Islet of Langerhans (tissue), 1 donor: ENCODE measurements at regions not wholly inside any gene's neighbourhood (a gene's known extent, or its start where the extent isn't known, plus 50 kb on each side); places are given as distances from the start of the nearest gene placed in this dataset.

Experiments used
- FAIRE-seq: peaks from one replicate; lab custom pipeline; 2011; peaks lifted over from hg19 to GRCh38; lab: Jason Lieb, UNC

- FAIRE-seq, result no peak
Measured at GRCh38 chr5:167155387-167156005, 1135.9 kb upstream of the WWC1 start.

DNA sequence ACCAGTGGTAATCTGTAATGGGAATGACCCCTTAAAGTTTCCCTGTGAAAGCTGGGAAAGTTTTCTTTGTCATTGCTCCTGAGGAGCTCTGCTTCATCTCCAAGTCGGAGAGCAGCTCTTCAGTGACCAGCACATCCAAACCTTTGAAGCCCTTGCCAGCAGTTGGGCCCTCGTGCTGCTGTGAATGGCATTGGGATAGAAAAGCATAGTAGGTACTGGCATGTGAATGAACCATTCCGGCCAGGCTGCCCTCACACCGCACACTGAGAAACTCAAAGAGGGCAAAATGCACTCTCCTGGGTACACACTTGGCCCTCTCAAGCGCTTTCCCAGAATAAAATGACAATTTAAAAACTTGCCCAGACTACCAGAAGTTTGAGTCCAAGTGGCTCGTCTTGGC is 1135.0 kb upstream of the WWC1 start:
- FAIRE-seq, result no peak

DNA sequence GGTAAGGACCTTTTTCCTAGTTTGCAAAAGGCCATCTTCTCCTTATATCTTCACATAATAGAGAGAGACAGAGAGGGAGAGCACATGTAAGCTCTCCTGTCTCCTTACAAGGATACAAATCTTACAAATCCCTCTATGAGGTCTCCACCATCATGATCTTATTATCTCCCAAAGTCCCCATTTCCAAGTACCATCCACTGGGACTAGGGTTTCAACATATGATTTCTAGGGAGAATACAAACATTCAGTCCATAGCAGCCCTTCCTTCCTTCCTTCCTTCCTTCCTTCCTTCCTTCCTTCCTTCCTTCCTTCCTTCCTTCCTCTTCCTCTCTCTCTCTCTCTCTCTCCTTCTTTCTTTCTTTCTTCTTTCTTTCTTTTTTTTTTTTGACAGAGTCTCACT is 1132.9 kb upstream of the WWC1 start:
- no peak for FAIRE-seq

- FAIRE-seq, result no peak
Measured at GRCh38 chr5:167160388-167160787, 1131.1 kb upstream of the WWC1 start.

DNA sequence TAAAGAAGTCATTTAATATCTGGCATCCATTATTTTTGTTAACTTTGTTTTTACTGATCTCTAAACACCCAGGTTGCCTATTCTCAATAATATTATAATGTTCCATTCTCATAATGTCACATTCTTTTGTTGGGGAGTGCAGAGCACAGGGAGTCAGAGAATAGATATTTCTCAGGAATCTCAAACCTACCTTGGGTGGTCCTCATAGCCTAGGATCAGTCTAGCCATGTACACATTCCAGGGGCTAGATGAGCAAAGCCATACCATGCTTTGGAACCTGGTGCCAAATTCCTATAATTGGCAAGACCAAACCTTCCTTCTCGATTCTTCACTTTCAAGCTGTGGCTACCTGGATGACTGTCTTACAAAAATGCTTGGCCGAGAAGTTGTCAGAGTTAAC is 1124.7 kb upstream of the WWC1 start:
- no peak for FAIRE-seq

GRCh38 chr5:167167191-167167795 is 1124.2 kb upstream of the WWC1 start:
- no peak for FAIRE-seq

DNA sequence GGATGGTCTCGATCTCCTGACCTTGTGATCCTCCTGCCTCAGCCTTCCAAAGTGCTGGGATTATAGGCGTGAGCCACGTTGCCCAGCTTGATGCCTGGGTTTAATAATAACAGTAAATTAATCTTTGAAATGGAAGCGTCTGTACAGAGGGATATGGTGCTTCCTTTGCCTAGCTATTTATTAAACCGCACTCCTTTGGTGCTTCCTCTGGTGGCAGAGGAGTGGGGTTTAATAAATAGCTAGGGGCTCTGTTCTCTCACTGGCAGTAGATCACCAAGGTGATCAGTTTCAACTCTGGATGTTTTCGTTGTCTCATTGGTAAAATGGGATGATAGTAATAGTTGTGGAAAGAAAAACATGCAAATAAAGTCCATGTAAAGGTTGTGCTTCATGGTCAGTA is 1122.5 kb upstream of the WWC1 start:
- no peak for FAIRE-seq

- FAIRE-seq, result no peak
Measured at GRCh38 chr5:167171056-167171455, 1120.4 kb upstream of the WWC1 start.

- no peak for FAIRE-seq
Measured at GRCh38 chr5:167177736-167178135, 1113.7 kb upstream of the WWC1 start.

GRCh38 chr5:167180906-167181305 is 1110.5 kb upstream of the WWC1 start:
- FAIRE-seq, result no peak

DNA sequence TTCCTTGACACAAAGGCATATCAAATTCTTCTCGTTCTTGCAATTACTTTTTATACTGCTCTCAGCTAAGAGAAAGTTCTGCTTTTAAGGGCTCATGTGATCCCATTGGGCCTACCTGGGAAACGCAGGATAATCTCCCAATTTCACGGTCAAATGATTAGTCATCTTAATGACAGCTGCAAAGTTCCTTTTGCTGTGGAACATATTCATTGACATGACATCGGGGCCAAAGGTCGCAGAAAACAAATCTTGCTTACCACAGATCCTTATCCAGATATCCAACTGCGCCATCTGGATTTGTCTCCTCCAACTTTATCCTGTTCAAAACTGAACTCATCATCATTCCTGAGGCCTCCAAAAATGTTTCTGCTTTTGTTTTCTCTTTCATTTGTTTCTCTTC is 1085.6 kb upstream of the WWC1 start:
- FAIRE-seq, result no peak

GRCh38 chr5:167207081-167207480 is 1084.4 kb upstream of the WWC1 start:
- FAIRE-seq, result no peak

- FAIRE-seq, result no peak
Measured at GRCh38 chr5:167208911-167209310, 1082.5 kb upstream of the WWC1 start.

GRCh38 chr5:167217097-167217743 is 1074.2 kb upstream of the WWC1 start:
- no peak for FAIRE-seq

DNA sequence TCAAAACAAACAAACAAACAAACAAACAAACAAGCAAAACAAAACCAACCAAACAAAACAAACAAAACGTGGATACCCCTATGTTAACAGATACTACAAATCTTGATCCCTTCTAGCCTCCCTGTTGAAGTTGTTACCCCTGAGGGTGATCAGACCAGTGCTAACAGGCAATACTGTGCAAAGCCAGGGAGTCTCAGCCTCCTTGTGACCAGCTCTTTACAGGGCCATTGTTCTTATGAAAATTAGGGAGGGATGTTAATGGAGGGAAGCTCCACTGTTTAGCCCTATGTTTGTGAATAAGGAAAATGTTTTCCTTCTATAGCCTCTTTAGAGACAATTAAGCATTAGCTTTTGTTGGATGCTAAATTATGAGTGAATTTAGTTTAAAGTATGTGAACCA is 1072.1 kb upstream of the WWC1 start:
- FAIRE-seq, result no peak

DNA sequence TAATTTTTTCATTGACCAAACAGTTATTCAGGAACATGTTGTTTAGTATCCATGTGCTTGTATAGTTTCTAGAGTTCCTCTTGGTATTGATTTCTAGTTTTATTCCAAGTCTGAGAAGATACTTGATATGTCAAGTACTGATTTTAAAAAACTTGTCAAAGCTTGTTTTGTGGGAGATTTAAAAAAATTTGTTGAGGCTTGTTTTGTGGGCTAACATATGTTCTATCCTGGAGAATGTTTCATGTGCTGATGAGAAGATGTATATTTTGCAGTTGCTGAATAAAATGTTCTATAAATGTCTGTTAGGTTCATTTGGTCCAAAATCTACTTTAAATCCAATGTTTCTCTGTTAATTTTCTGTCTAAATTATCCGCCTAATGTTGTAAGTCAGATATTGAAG is 1065.1 kb upstream of the WWC1 start:
- FAIRE-seq, result no peak

DNA sequence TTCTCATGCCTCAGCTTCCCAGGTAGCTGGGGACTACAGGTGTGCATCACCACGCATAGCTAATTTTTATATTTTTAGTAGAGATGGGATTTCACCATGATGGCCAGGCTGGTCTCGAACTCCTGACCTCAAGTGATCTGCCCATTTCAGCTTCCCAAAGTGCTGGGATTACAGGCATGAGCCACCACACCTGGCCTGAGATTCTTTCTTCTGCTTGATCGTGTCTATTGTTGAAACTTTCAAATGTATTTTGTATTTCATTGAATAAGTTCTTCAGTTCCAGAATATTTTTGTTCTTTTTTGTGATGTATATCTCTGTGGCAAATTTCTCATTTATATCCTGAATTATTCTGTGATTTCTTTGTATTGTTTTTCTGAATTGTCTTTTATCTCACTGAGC is 1063.3 kb upstream of the WWC1 start:
- no peak for FAIRE-seq

- no peak for FAIRE-seq
Measured at GRCh38 chr5:167229751-167230150, 1061.7 kb upstream of the WWC1 start.

- no peak for FAIRE-seq
Measured at GRCh38 chr5:167230414-167230813, 1061.0 kb upstream of the WWC1 start.

- FAIRE-seq, result no peak
Measured at GRCh38 chr5:167232675-167233311, 1058.7 kb upstream of the WWC1 start.

DNA sequence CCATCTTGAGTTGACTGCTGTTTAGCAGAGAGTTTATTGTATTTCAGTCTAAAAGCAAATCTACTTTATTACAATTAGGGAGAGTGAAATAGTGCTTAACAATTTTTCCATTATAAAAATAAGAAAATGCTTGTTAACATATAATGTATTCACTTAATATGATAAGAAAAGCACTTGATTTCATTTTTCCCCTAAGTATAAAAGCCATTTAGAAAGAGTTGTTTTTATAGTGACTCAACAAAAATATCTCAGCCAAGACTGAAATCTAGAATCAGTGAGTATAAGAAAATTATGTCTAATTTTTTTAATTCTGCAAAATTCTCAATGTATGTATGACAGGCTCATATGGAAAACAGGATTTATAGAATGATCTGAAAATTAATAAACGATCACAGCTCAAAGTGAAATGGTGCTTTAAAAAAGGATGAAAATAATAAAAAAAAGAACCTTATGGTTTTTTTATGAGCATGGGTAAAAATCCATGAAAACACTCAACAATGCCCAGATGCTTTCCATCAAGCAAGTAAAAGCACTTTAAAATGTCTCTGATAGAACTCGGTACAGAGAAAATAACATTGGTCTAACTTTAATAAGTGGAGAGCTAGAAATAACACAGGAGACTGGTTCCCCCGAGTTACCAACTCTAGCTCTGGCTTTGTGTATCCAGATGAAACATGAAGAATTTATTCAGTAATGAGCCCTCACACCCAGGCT is 1057.8 kb upstream of the WWC1 start:
- no peak for FAIRE-seq

DNA sequence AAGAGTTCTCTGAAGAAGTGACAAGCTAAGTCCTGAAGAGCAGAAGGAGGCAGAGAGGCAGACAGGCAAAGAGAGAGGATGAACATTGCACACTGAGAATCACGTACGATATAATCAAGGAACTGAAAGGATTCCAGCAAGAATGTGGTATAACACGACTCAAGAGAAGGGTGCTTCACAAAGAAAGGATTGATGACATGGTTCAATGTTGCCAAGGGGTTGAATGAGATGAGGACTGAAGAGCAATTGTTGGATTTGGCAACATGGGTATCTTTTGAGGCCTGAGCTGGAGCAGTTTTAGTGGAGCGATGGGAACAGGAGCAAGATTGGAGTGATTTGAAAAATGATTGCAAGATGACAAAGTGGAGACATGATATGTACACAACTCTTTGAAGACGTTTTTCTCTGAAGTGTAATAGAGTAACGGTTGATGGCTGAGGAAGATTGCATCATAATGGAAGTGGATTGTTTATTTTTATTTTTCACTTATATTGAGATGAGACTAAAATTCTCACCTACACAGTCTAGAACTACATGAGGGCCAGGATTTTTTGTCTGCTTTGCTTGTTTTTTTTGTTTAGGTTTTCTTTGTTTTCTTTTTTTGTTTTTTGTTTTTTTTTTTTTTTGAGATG is 1049.9 kb upstream of the WWC1 start:
- FAIRE-seq, result no peak
